ENCODE measurements at regions not wholly inside any gene's neighbourhood (a gene's known extent, or its start where the extent isn't known, plus 50 kb on each side); places are given as distances from the start of the nearest gene placed in this dataset.

GRCh38 chr4:179607003-179607402 lies 2164.8 kb upstream of the AGA start:
- no peak for TF ChIP-seq POLR2A (IDR thresholded peaks at IDR 0.05)
- TF ChIP-seq, protein P1, sequence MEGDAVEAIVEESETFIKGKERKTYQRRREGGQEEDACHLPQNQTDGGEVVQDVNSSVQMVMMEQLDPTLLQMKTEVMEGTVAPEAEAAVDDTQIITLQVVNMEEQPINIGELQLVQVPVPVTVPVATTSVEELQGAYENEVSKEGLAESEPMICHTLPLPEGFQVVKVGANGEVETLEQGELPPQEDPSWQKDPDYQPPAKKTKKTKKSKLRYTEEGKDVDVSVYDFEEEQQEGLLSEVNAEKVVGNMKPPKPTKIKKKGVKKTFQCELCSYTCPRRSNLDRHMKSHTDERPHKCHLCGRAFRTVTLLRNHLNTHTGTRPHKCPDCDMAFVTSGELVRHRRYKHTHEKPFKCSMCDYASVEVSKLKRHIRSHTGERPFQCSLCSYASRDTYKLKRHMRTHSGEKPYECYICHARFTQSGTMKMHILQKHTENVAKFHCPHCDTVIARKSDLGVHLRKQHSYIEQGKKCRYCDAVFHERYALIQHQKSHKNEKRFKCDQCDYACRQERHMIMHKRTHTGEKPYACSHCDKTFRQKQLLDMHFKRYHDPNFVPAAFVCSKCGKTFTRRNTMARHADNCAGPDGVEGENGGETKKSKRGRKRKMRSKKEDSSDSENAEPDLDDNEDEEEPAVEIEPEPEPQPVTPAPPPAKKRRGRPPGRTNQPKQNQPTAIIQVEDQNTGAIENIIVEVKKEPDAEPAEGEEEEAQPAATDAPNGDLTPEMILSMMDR (IDR thresholded peaks at IDR 0.05) = no peak
